ENCODE measurements at regions not wholly inside any gene's neighbourhood (a gene's known extent, or its start where the extent isn't known, plus 50 kb on each side); places are given as distances from the start of the nearest gene placed in this dataset.

DNA sequence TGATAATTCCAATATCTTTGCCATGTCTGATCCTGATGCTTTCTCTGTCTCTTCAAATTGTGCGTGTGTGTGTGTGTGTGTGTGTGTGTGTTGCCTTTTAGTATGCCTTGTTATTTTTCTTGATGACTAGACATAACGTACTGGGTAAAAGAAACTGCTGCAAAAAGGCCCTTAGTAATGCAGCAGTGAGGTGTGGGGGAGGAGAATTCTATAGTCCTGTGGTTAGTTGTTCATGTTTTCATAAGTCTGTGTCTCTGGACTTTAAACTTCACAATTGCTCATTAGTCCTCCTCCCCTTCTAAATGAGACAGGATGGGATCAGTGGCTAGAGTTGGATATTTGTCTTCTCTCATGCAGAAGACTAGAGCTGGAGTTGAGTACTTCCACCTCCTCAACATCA is 346.2 kb upstream of the IRX1 start:
- Histone ChIP-seq H3K4me1 (ENCODE audit: control insufficient read depth in 1 of 2, insufficient read depth in 2 of 2, low read depth in 1 of 2, low read length in 1 of 2) (no peaks in the 10 kb centered on the region), H3K9me2 (no peaks in the 10 kb centered on the region), H3K27ac (ENCODE audit: low read depth in 2 of 2, low read length in 1 of 2) (no peak overlapping the region), H3F3A (replicated peaks; ENCODE audit: insufficient read depth) (no peaks in the 10 kb centered on the region), H2AFZ (ENCODE audit: low read depth) (no peak overlapping the region), H3K27me3 (ENCODE audit: insufficient read depth) (no peaks in the 10 kb centered on the region), H3K79me2 (ENCODE audit: insufficient read depth) (no peaks in the 10 kb centered on the region), H4K20me1 (ENCODE audit: insufficient read depth) (no peaks in the 10 kb centered on the region), H3K4me3 (ENCODE audit: low read depth in 2 of 2, low read length in 1 of 2) (no peak overlapping the region), H3K4me2 (no peak overlapping the region), H3K36me3 (replicated peaks in 1 of 2; ENCODE audit: control insufficient read depth in 1 of 2, insufficient read depth in 2 of 2, low read length in 1 of 2) (no peaks in the 10 kb centered on the region), H3K9ac (no peak overlapping the region), H3K9me3 (no peaks in the 10 kb centered on the region)
- TF ChIP-seq TAF1 (IDR thresholded peaks at IDR 0.05; ENCODE audit: borderline replicate concordance, low read depth, low read length) (no peak), FOXJ3 (CRISPR knock-in tag; IDR thresholded peaks at IDR 0.05) (no peak), RCOR1 (IDR thresholded peaks at IDR 0.05; ENCODE audit: low read length) (no peak), CHD2 (IDR thresholded peaks at IDR 0.05; ENCODE audit: low read length, partially characterized antibody) (no peak), EZH2phosphoT487 (IDR thresholded peaks at IDR 0.05; ENCODE audit: borderline replicate concordance, low read depth) (no peak), POLR2AphosphoS5 (IDR thresholded peaks at IDR 0.05; ENCODE audit: low read depth, low read length) (no peak), MXI1 (IDR thresholded peaks at IDR 0.05; ENCODE audit: low read depth, low read length) (no peak), NFIC (IDR thresholded peaks at IDR 0.05; ENCODE audit: borderline replicate concordance) (no peak), FOSL2 (IDR thresholded peaks at IDR 0.05; ENCODE audit: borderline replicate concordance, low read depth) (no peak), TEAD4 (IDR thresholded peaks at IDR 0.05; ENCODE audit: borderline replicate concordance, insufficient read depth) (no peak), SMC3 (IDR thresholded peaks at IDR 0.05; ENCODE audit: low read depth, low read length) (no peak), GABPA (IDR thresholded peaks at IDR 0.05; ENCODE audit: low read depth) (no peak), RXRA (IDR thresholded peaks at IDR 0.05; ENCODE audit: borderline replicate concordance, low read depth) (no peak), GATA2 (CRISPR knock-in tag; IDR thresholded peaks at IDR 0.05) (no peak)
- TF ChIP-seq, protein P1, sequence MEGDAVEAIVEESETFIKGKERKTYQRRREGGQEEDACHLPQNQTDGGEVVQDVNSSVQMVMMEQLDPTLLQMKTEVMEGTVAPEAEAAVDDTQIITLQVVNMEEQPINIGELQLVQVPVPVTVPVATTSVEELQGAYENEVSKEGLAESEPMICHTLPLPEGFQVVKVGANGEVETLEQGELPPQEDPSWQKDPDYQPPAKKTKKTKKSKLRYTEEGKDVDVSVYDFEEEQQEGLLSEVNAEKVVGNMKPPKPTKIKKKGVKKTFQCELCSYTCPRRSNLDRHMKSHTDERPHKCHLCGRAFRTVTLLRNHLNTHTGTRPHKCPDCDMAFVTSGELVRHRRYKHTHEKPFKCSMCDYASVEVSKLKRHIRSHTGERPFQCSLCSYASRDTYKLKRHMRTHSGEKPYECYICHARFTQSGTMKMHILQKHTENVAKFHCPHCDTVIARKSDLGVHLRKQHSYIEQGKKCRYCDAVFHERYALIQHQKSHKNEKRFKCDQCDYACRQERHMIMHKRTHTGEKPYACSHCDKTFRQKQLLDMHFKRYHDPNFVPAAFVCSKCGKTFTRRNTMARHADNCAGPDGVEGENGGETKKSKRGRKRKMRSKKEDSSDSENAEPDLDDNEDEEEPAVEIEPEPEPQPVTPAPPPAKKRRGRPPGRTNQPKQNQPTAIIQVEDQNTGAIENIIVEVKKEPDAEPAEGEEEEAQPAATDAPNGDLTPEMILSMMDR (IDR thresholded peaks at IDR 0.05) = no peak
- TF ChIP-seq, protein P2, sequence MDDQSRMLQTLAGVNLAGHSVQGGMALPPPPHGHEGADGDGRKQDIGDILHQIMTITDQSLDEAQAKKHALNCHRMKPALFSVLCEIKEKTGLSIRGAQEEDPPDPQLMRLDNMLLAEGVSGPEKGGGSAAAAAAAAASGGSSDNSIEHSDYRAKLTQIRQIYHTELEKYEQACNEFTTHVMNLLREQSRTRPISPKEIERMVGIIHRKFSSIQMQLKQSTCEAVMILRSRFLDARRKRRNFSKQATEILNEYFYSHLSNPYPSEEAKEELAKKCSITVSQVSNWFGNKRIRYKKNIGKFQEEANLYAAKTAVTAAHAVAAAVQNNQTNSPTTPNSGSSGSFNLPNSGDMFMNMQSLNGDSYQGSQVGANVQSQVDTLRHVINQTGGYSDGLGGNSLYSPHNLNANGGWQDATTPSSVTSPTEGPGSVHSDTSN (IDR thresholded peaks at IDR 0.05) = no peak
- DNase-seq = no peak
- ChIA-PET CTCF (no interaction called here), POLR2A (no interaction called here)
- WGBS (ENCODE audit: low lambda C conversion rate) = 3% methylated on average over 2 of the region's 2 CpGs

DNA sequence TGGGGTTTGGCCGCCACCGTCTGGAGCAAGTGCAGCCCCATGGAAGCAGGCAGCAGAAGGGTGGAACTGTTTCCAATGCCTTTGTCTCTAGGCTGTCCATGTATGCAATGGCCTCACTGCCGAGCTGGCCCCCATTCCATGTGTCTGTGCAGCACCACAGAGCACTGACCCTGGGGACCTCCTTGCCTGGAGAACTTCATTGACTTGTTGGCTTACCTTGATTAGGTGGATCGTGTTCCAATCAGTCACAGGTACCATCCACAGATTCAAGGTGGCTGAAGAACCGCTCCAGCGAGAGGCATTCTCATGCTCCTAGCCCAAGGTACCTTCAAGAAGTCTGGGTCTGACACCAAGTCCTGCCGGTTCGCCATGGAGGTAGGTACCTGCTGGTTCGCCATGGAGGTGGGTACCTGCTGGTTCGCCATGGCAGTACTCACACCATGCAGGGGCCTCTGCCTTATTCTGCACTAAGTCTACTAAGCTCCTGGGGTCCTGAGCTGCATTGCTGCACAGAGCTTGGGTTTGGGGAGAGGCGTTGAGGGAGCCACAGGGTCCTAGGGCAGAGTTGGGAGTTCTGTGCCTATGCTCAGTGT is 358.3 kb upstream of the IRX1 start:
- no peaks in the 10 kb centered on the region for H3K9me3 ChIP-seq
- no peaks in the 10 kb centered on the region for H4K20me1 ChIP-seq (ENCODE audit: insufficient read depth)
- H3F3A ChIP-seq (replicated peaks; ENCODE audit: insufficient read depth) = no peaks in the 10 kb centered on the region
- H3K79me2 ChIP-seq (ENCODE audit: insufficient read depth) = no peaks in the 10 kb centered on the region
- no peak for DNase-seq
- WGBS (ENCODE audit: low lambda C conversion rate) = 10% methylated on average over 3 of the region's 11 CpGs
- H3K27me3 ChIP-seq (ENCODE audit: insufficient read depth) = no peaks in the 10 kb centered on the region
- H3K36me3 ChIP-seq (replicated peaks in 1 of 2; ENCODE audit: control insufficient read depth in 1 of 2, insufficient read depth in 2 of 2, low read length in 1 of 2) = no peaks in the 10 kb centered on the region
- CTCF ChIA-PET = no interaction called here
- no peak overlapping the region for H3K9ac ChIP-seq
- no peaks in the 10 kb centered on the region for H3K9me2 ChIP-seq
- no peaks in the 10 kb centered on the region for H3K4me1 ChIP-seq (ENCODE audit: control insufficient read depth in 1 of 2, insufficient read depth in 2 of 2, low read depth in 1 of 2, low read length in 1 of 2)
- POLR2A ChIA-PET = no interaction called here
- no peak overlapping the region for H3K4me2 ChIP-seq
- no peak overlapping the region for H2AFZ ChIP-seq (ENCODE audit: low read depth)
- no peak overlapping the region for H3K4me3 ChIP-seq (ENCODE audit: low read depth in 2 of 2, low read length in 1 of 2)
- H3K27ac ChIP-seq (ENCODE audit: low read depth in 2 of 2, low read length in 1 of 2) = no peak overlapping the region
- TF ChIP-seq EZH2phosphoT487 (IDR thresholded peaks at IDR 0.05; ENCODE audit: borderline replicate concordance, low read depth) = no peak
- no peak for TF ChIP-seq TAF1 (IDR thresholded peaks at IDR 0.05; ENCODE audit: borderline replicate concordance, low read depth, low read length)
- no peak for TF ChIP-seq MEF2A (IDR thresholded peaks at IDR 0.05; ENCODE audit: borderline replicate concordance, low read depth)
- no peak for TF ChIP-seq NRF1 (IDR thresholded peaks at IDR 0.05; ENCODE audit: low read depth, low read length)
- no peak for TF ChIP-seq YY1 (IDR thresholded peaks at IDR 0.05; ENCODE audit: low read depth)
- TF ChIP-seq, protein P3, sequence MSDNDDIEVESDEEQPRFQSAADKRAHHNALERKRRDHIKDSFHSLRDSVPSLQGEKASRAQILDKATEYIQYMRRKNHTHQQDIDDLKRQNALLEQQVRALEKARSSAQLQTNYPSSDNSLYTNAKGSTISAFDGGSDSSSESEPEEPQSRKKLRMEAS (IDR thresholded peaks at IDR 0.05; ENCODE audit: low read depth) = no peak
- no peak for TF ChIP-seq TCF12 (IDR thresholded peaks at IDR 0.05)
- TF ChIP-seq, protein P4, sequence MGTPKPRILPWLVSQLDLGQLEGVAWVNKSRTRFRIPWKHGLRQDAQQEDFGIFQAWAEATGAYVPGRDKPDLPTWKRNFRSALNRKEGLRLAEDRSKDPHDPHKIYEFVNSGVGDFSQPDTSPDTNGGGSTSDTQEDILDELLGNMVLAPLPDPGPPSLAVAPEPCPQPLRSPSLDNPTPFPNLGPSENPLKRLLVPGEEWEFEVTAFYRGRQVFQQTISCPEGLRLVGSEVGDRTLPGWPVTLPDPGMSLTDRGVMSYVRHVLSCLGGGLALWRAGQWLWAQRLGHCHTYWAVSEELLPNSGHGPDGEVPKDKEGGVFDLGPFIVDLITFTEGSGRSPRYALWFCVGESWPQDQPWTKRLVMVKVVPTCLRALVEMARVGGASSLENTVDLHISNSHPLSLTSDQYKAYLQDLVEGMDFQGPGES (IDR thresholded peaks at IDR 0.05; ENCODE audit: low read depth, low read length) = no peak
- TF ChIP-seq, protein P1 (IDR thresholded peaks at IDR 0.05) = no peak
- no peak for TF ChIP-seq RXRA (IDR thresholded peaks at IDR 0.05; ENCODE audit: borderline replicate concordance, low read depth)
- no peak for TF ChIP-seq SIN3A (IDR thresholded peaks at IDR 0.05; ENCODE audit: borderline replicate concordance, low read depth, low read length)
- no peak for TF ChIP-seq POLR2AphosphoS5 (IDR thresholded peaks at IDR 0.05; ENCODE audit: low read depth, low read length)
